ENCODE measurements at regions not wholly inside any gene's neighbourhood (a gene's known extent, or its start where the extent isn't known, plus 50 kb on each side); places are given as distances from the start of the nearest gene placed in this dataset.

DNA sequence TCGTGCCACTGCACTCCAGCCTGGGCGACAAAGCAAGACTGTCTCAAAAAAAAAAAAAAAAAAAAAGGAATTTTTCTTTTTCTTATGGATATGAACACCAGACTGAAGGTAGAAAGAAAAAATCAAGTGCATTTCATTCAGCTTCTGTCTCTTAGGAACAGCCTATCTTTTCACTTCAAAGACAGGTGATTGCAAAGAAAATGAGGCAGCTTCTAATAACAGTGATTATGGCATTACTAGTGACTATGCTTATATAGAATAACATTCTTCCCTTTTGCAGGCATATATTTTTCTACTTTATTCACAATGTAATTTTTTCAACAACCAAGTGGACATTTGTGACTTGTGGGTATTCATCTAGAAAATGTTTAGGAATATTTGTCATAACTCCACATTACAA, 295.5 kb upstream of the ATXN7L3B start:
- TF ChIP-seq, protein P1, sequence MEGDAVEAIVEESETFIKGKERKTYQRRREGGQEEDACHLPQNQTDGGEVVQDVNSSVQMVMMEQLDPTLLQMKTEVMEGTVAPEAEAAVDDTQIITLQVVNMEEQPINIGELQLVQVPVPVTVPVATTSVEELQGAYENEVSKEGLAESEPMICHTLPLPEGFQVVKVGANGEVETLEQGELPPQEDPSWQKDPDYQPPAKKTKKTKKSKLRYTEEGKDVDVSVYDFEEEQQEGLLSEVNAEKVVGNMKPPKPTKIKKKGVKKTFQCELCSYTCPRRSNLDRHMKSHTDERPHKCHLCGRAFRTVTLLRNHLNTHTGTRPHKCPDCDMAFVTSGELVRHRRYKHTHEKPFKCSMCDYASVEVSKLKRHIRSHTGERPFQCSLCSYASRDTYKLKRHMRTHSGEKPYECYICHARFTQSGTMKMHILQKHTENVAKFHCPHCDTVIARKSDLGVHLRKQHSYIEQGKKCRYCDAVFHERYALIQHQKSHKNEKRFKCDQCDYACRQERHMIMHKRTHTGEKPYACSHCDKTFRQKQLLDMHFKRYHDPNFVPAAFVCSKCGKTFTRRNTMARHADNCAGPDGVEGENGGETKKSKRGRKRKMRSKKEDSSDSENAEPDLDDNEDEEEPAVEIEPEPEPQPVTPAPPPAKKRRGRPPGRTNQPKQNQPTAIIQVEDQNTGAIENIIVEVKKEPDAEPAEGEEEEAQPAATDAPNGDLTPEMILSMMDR (conservative IDR thresholded peaks at IDR 0.05; ENCODE audit: low read depth in 2 of 2) = no peak
- TF ChIP-seq, protein P2, sequence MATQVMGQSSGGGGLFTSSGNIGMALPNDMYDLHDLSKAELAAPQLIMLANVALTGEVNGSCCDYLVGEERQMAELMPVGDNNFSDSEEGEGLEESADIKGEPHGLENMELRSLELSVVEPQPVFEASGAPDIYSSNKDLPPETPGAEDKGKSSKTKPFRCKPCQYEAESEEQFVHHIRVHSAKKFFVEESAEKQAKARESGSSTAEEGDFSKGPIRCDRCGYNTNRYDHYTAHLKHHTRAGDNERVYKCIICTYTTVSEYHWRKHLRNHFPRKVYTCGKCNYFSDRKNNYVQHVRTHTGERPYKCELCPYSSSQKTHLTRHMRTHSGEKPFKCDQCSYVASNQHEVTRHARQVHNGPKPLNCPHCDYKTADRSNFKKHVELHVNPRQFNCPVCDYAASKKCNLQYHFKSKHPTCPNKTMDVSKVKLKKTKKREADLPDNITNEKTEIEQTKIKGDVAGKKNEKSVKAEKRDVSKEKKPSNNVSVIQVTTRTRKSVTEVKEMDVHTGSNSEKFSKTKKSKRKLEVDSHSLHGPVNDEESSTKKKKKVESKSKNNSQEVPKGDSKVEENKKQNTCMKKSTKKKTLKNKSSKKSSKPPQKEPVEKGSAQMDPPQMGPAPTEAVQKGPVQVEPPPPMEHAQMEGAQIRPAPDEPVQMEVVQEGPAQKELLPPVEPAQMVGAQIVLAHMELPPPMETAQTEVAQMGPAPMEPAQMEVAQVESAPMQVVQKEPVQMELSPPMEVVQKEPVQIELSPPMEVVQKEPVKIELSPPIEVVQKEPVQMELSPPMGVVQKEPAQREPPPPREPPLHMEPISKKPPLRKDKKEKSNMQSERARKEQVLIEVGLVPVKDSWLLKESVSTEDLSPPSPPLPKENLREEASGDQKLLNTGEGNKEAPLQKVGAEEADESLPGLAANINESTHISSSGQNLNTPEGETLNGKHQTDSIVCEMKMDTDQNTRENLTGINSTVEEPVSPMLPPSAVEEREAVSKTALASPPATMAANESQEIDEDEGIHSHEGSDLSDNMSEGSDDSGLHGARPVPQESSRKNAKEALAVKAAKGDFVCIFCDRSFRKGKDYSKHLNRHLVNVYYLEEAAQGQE (IDR thresholded peaks at IDR 0.05; ENCODE audit: unreplicated experiment) = no peak
- TF ChIP-seq POLR2AphosphoS5 (IDR thresholded peaks at IDR 0.05; ENCODE audit: low read depth) (no peak), EZH2 (IDR thresholded peaks at IDR 0.05; ENCODE audit: low read depth, unreplicated experiment) (no peak), NANOG (IDR thresholded peaks at IDR 0.05; ENCODE audit: borderline replicate concordance) (no peak), EZH2phosphoT487 (IDR thresholded peaks at IDR 0.05; ENCODE audit: unreplicated experiment) (no peak), ZNF114 (CRISPR knock-in tag; IDR thresholded peaks at IDR 0.05) (no peak), CREB1 (CRISPR knock-in tag; IDR thresholded peaks at IDR 0.05; ENCODE audit: low read depth) (no peak), STAT1 (IDR thresholded peaks at IDR 0.05; ENCODE audit: unreplicated experiment) (no peak), JUNB (IDR thresholded peaks at IDR 0.05; ENCODE audit: unreplicated experiment) (no peak), ZNF331 (CRISPR knock-in tag; IDR thresholded peaks at IDR 0.05; ENCODE audit: low read depth) (no peak)
- TF ChIP-seq, protein P3, sequence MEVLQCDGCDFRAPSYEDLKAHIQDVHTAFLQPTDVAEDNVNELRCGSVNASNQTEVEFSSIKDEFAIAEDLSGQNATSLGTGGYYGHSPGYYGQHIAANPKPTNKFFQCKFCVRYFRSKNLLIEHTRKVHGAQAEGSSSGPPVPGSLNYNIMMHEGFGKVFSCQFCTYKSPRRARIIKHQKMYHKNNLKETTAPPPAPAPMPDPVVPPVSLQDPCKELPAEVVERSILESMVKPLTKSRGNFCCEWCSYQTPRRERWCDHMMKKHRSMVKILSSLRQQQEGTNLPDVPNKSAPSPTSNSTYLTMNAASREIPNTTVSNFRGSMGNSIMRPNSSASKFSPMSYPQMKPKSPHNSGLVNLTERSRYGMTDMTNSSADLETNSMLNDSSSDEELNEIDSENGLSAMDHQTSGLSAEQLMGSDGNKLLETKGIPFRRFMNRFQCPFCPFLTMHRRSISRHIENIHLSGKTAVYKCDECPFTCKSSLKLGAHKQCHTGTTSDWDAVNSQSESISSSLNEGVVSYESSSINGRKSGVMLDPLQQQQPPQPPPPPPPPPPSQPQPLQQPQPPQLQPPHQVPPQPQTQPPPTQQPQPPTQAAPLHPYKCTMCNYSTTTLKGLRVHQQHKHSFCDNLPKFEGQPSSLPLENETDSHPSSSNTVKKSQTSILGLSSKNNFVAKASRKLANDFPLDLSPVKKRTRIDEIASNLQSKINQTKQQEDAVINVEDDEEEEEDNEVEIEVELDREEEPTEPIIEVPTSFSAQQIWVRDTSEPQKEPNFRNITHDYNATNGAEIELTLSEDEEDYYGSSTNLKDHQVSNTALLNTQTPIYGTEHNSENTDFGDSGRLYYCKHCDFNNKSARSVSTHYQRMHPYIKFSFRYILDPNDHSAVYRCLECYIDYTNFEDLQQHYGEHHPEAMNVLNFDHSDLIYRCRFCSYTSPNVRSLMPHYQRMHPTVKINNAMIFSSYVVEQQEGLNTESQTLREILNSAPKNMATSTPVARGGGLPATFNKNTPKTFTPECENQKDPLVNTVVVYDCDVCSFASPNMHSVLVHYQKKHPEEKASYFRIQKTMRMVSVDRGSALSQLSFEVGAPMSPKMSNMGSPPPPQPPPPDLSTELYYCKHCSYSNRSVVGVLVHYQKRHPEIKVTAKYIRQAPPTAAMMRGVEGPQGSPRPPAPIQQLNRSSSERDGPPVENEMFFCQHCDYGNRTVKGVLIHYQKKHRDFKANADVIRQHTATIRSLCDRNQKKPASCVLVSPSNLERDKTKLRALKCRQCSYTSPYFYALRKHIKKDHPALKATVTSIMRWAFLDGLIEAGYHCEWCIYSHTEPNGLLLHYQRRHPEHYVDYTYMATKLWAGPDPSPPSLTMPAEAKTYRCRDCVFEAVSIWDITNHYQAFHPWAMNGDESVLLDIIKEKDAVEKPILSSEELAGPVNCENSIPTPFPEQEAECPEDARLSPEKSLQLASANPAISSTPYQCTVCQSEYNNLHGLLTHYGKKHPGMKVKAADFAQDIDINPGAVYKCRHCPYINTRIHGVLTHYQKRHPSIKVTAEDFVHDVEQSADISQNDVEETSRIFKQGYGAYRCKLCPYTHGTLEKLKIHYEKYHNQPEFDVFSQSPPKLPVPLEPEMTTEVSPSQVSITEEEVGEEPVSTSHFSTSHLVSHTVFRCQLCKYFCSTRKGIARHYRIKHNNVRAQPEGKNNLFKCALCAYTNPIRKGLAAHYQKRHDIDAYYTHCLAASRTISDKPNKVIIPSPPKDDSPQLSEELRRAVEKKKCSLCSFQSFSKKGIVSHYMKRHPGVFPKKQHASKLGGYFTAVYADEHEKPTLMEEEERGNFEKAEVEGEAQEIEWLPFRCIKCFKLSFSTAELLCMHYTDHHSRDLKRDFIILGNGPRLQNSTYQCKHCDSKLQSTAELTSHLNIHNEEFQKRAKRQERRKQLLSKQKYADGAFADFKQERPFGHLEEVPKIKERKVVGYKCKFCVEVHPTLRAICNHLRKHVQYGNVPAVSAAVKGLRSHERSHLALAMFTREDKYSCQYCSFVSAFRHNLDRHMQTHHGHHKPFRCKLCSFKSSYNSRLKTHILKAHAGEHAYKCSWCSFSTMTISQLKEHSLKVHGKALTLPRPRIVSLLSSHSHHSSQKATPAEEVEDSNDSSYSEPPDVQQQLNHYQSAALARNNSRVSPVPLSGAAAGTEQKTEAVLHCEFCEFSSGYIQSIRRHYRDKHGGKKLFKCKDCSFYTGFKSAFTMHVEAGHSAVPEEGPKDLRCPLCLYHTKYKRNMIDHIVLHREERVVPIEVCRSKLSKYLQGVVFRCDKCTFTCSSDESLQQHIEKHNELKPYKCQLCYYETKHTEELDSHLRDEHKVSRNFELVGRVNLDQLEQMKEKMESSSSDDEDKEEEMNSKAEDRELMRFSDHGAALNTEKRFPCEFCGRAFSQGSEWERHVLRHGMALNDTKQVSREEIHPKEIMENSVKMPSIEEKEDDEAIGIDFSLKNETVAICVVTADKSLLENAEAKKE (CRISPR knock-in tag; IDR thresholded peaks at IDR 0.05) = no peak

Measured in GM23338 (cell line).